H9 (cell line): ENCODE measurements at regions not wholly inside any gene's neighbourhood (a gene's known extent, or its start where the extent isn't known, plus 50 kb on each side); places are given as distances from the start of the nearest gene placed in this dataset.

Experiments used
- DNase-seq: peaks from one replicate; pipeline ENCODE4 v3.0.0-alpha.2; 2017
- H2AFZ ChIP-seq: one replicate; pipeline ENCODE4 v1.6.1; 2013; ENCODE audit warnings: mild to moderate bottlenecking, low read length, control low read depth, moderate library complexity
- H2AK5ac ChIP-seq: 2 replicates; pipeline ENCODE4 v1.6.1; 2013; ENCODE audit warnings: low read length, control low read depth, mixed read lengths; ENCODE audit not compliant: insufficient read length
- H2BK120ac ChIP-seq: one replicate; pipeline ENCODE4 v1.6.1; 2013; ENCODE audit warnings: low read depth, mild to moderate bottlenecking, low read length, control low read depth, inconsistent platforms; ENCODE audit not compliant: poor library complexity, severe bottlenecking
- H2BK12ac ChIP-seq: 2 replicates; pipeline ENCODE4 v1.6.1; 2013; ENCODE audit warnings: low read length, control low read depth, mixed read lengths, low read depth; ENCODE audit not compliant: insufficient read length
- H2BK15ac ChIP-seq: 2 replicates; pipeline ENCODE4 v1.6.1; 2013; ENCODE audit warnings: low read depth, low read length, control low read depth
- H2BK20ac ChIP-seq: one replicate; pipeline ENCODE4 v1.6.1; 2013; ENCODE audit warnings: low read depth, mild to moderate bottlenecking, low read length, control low read depth, inconsistent platforms; ENCODE audit not compliant: poor library complexity, severe bottlenecking
- H2BK5ac ChIP-seq: 2 replicates; pipeline ENCODE4 v1.6.1; 2013; ENCODE audit warnings: low read length, control low read depth, mixed read lengths; ENCODE audit not compliant: insufficient read length
- H3K14ac ChIP-seq: 2 replicates; pipeline ENCODE4 v1.6.1; 2013; ENCODE audit warnings: low read length, control low read depth; ENCODE audit not compliant: insufficient read depth
- H3K18ac ChIP-seq: 2 replicates; pipeline ENCODE4 v1.6.1; 2013; ENCODE audit warnings: low read depth, mild to moderate bottlenecking, mixed read lengths, low read length, control low read depth; ENCODE audit not compliant: insufficient read length
- H3K23ac ChIP-seq: 2 replicates; pipeline ENCODE4 v1.6.1; 2013; ENCODE audit warnings: low read length, control low read depth, mixed read lengths, low read depth; ENCODE audit not compliant: insufficient read length
- H3K23me2 ChIP-seq: 2 replicates; pipeline ENCODE4 v1.6.1; 2013; ENCODE audit warnings: low read depth, mild to moderate bottlenecking, mixed read lengths, low read length, control low read depth; ENCODE audit not compliant: insufficient read length, poor library complexity, severe bottlenecking
- H3K27ac ChIP-seq: 2 replicates; pipeline ENCODE4 v1.5.1; 2013; ENCODE audit warnings: low read length, control low read depth, mixed read lengths, low read depth; ENCODE audit not compliant: insufficient read length
- H3K27me3 ChIP-seq: 2 replicates; pipeline ENCODE4 v1.6.1; 2013; ENCODE audit warnings: low read length, control low read depth, inconsistent platforms; ENCODE audit not compliant: insufficient read depth
- H3K4ac ChIP-seq: 2 replicates; pipeline ENCODE4 v1.6.1; 2013; ENCODE audit warnings: low read depth, mild to moderate bottlenecking, control low read depth, inconsistent platforms, low read length, moderate library complexity
- H3K4me1 ChIP-seq: 2 replicates; pipeline ENCODE4 v1.6.1; 2013; ENCODE audit warnings: low read length, control low read depth, inconsistent platforms; ENCODE audit not compliant: insufficient read depth
- H3K4me2 ChIP-seq: 2 replicates; pipeline ENCODE4 v1.6.1; 2013; ENCODE audit warnings: low read length, control low read depth, mixed read lengths; ENCODE audit not compliant: insufficient read length, insufficient read depth
- H3K56ac ChIP-seq: 2 replicates; pipeline ENCODE4 v1.6.1; 2013; ENCODE audit warnings: low read depth, mild to moderate bottlenecking, mixed read lengths, low read length, control low read depth; ENCODE audit not compliant: insufficient read length
- H3K79me1 ChIP-seq: 2 replicates; pipeline ENCODE4 v1.6.1; 2013; ENCODE audit warnings: low read depth, mild to moderate bottlenecking, moderate library complexity, low read length, control low read depth, inconsistent platforms; ENCODE audit not compliant: insufficient read depth, poor library complexity, severe bottlenecking
- H3K79me2 ChIP-seq: 2 replicates; pipeline ENCODE4 v1.6.1; 2013; ENCODE audit warnings: low read length, control low read depth, inconsistent platforms; ENCODE audit not compliant: insufficient read depth
- H3K9ac ChIP-seq: 2 replicates; pipeline ENCODE4 v1.6.1; 2013; ENCODE audit warnings: low read length, control low read depth, mixed read lengths; ENCODE audit not compliant: insufficient read length; ENCODE audit errors: extremely low read depth
- H3K9me3 ChIP-seq: one replicate; pipeline ENCODE4 v1.6.1; 2013; ENCODE audit warnings: low read depth, low read length, inconsistent platforms; ENCODE audit not compliant: control insufficient read depth
- H3T11ph ChIP-seq: one replicate; pipeline ENCODE4 v1.6.1; 2013; ENCODE audit warnings: mild to moderate bottlenecking, low read length, control low read depth, inconsistent platforms
- H4K20me1 ChIP-seq: one replicate; pipeline ENCODE4 v1.6.1; 2013; ENCODE audit not compliant: control insufficient read depth, insufficient read length, insufficient read depth
- H4K5ac ChIP-seq: 2 replicates; pipeline ENCODE4 v1.6.1; 2013; ENCODE audit warnings: low read depth, mild to moderate bottlenecking, mixed read lengths, low read length, control low read depth; ENCODE audit not compliant: insufficient read length
- H4K8ac ChIP-seq: replicated peaks from 2 replicates; pipeline ENCODE4 v1.6.1; 2013; ENCODE audit warnings: low read length, control low read depth, mixed read lengths, low read depth; ENCODE audit not compliant: insufficient read length
- H4K91ac ChIP-seq: 2 replicates; pipeline ENCODE4 v1.6.1; 2013; ENCODE audit warnings: low read depth, mild to moderate bottlenecking, moderate library complexity, mixed read lengths, low read length, control low read depth; ENCODE audit not compliant: insufficient read length
- H3K27ac Mint-ChIP-seq, 3 experiments: 2 replicates in 2 of 3; 3 replicates in 1 of 3; pipeline ENCODE4 v1.8.0; 2020 to 2021; ENCODE audit warnings: mixed read lengths in 3 of 3, mild to moderate bottlenecking in 1 of 3, moderate library complexity in 1 of 3
- H3K27me3 Mint-ChIP-seq: 2 replicates; pipeline ENCODE4 v1.8.0; 2021; ENCODE audit warnings: low read depth, mild to moderate bottlenecking, moderate library complexity, mixed read lengths
- H3K36me3 Mint-ChIP-seq, 3 experiments: 2 replicates in 2 of 3; 3 replicates in 1 of 3; pipeline ENCODE4 v1.8.0; 2020 to 2021; ENCODE audit warnings: low read depth in 3 of 3, mixed read lengths in 3 of 3; ENCODE audit not compliant: insufficient read depth in 1 of 3
- H3K4me1 Mint-ChIP-seq, 2 experiments: 2 replicates each; pipeline ENCODE4 v1.8.0; 2020; ENCODE audit warnings: mixed read lengths in 2 of 2
- H3K4me3 Mint-ChIP-seq, 2 experiments: 2 replicates in 1 of 2; 3 replicates in 1 of 2; pipeline ENCODE4 v1.8.0; 2020 to 2021; ENCODE audit warnings: mild to moderate bottlenecking in 2 of 2, mixed read lengths in 2 of 2, moderate library complexity in 1 of 2
- H3K9me3 Mint-ChIP-seq, 2 experiments: 2 replicates in 1 of 2; 3 replicates in 1 of 2; pipeline ENCODE4 v1.8.0; 2020; ENCODE audit warnings: mild to moderate bottlenecking in 2 of 2, mixed read lengths in 2 of 2, moderate library complexity in 1 of 2
- CTCF ChIP-seq: fragments of 200-600 bp; sonication (generic); conservative IDR thresholded peaks from 3 replicates; pipeline ENCODE4 v1.8.0; 2021; ENCODE audit warnings: antibody characterized with exemption, mild to moderate bottlenecking
- WGBS: extraction: QIAGEN DNeasy Blood & Tissue Kit; methylation state at CpG from one replicate; pipeline ENCODE4 v1.1.7; 2013; ENCODE audit warnings: missing lambda C conversion rate, low lambda C conversion rate, mixed read lengths; ENCODE audit not compliant: insufficient read length; ENCODE audit errors: extremely low coverage; 5-methylcytosine and 5-hydroxymethylcytosine counted together

- H2AFZ ChIP-seq: no peak overlapping the region
- H3K23me2 ChIP-seq: no peaks in the 10 kb centered on the region
- H2BK120ac ChIP-seq: no peak overlapping the region
- no peaks in the 10 kb centered on the region for H4K20me1 ChIP-seq
- no peak overlapping the region for H3K14ac ChIP-seq
- Mint-ChIP-seq H3K4me3 (no peak overlapping the region), H3K4me1 (no peaks in the 10 kb centered on the region), H3K36me3 (peaks cover 0 to 1% (median 0%) of the 10 kb centered on the region in 3 experiments; a peak in 1 of 7 replicates), H3K27ac (no peak overlapping the region), H3K9me3 (no peaks in the 10 kb centered on the region), H3K27me3 (peaks cover 6% of the 10 kb centered on the region)
- no peak overlapping the region for H2BK5ac ChIP-seq
- H3K4me1 ChIP-seq: no peaks in the 10 kb centered on the region
- H3K9ac ChIP-seq: no peak overlapping the region
- H4K8ac ChIP-seq: no peak overlapping the region
- H2AK5ac ChIP-seq: no peak overlapping the region
- H3K4me2 ChIP-seq: no peak overlapping the region
- no peaks in the 10 kb centered on the region for H3K79me1 ChIP-seq
- no peak overlapping the region for H4K91ac ChIP-seq
- no peak overlapping the region for H2BK15ac ChIP-seq
- no peaks in the 10 kb centered on the region for H3K27me3 ChIP-seq
- H3K18ac ChIP-seq: no peak overlapping the region
- H3K79me2 ChIP-seq: no peaks in the 10 kb centered on the region
- no peak overlapping the region for H3T11ph ChIP-seq
- no peak overlapping the region for H3K4ac ChIP-seq
- H2BK20ac ChIP-seq: no peak overlapping the region
- no peak for TF ChIP-seq CTCF
- H3K23ac ChIP-seq: no peak overlapping the region
- no peak overlapping the region for H3K27ac ChIP-seq
- H3K56ac ChIP-seq: no peak overlapping the region
- no peak for DNase-seq
- no peaks in the 10 kb centered on the region for H3K9me3 ChIP-seq
- H2BK12ac ChIP-seq: no peak overlapping the region
- H4K5ac ChIP-seq: no peak overlapping the region
- no CpG with 5 or more reads among the region's 3 CpGs for WGBS
Measured at GRCh38 chr4:184949020-184949419, 69.3 kb upstream of the HELT start.
